Sigmoid colon (tissue), 4 donors: ENCODE measurements at regions not wholly inside any gene's neighbourhood (a gene's known extent, or its start where the extent isn't known, plus 50 kb on each side); places are given as distances from the start of the nearest gene placed in this dataset.
"Not testable (repeated sequence)": the region's sequence is repeated elsewhere in the genome, so short reads cannot be mapped to it uniquely, and the experiment has no call there.

Experiments used
- CTCF ChIP-seq, 4 experiments: fragments of 450-650 bp in 3 of 4; fragments of 200-600 bp in 1 of 4; IDR thresholded peaks; one replicate each; pipeline ENCODE4 v1.5.1; 2016 to 2019; ENCODE audit warnings: antibody characterized with exemption in 4 of 4, mild to moderate bottlenecking in 3 of 4, moderate library complexity in 2 of 4
- POLR2AphosphoS5 ChIP-seq, 4 donors: sonication (generic); formaldehyde crosslinking; IDR thresholded peaks; one replicate each; pipeline ENCODE4 v1.6.1; 2017; ENCODE audit warnings: antibody characterized with exemption in 4 of 4

GRCh38 chr10:46749470-46749869 lies 161.8 kb upstream of the PTPN20 start:
- not testable (repeated sequence) for TF ChIP-seq CTCF, POLR2AphosphoS5 (IDR thresholded peaks at IDR 0.05)
